ENCODE measurements at regions not wholly inside any gene's neighbourhood (a gene's known extent, or its start where the extent isn't known, plus 50 kb on each side); places are given as distances from the start of the nearest gene placed in this dataset.

DNA sequence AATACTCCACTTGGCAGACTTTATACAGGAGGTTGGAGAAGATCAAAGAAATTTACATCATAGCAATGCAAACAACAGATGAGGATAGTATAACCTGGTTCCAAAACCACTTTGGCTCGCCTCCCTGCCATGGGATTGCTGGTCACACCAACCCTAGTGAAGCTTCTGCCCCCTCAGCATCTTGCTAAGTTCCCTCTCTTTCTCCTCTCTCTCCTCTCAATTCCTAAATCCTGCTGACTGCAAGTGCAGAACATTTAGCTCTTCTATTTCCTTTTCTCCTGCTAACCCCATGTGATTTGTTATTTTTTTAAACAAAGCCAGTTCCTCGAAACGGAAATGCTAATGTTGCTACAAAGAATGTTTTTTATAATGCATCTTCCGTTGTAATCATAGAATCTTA is 50.3 kb upstream of the LY86 start:
- H3K36me3 ChIP-seq (ENCODE audit: control insufficient read depth, low read length) = no peaks in the 10 kb centered on the region
- H3F3A ChIP-seq (ENCODE audit: control insufficient read depth, insufficient read depth) = no peaks in the 10 kb centered on the region
- no peak overlapping the region for H3K4me2 ChIP-seq (ENCODE audit: low read length)
- peaks cover 8% of the 10 kb centered on the region for H3K27me3 ChIP-seq (ENCODE audit: control insufficient read depth, low read length)
- no peak overlapping the region for H3K27ac ChIP-seq (ENCODE audit: low read depth, low read length)
- H4K20me1 ChIP-seq (ENCODE audit: control insufficient read depth, insufficient read depth, low read depth, low read length) = no peaks in the 10 kb centered on the region
- H3K9me3 ChIP-seq (ENCODE audit: control insufficient read depth, insufficient read depth, low read length) = peaks cover 3% of the 10 kb centered on the region; the same call in 1 of the 2 replicates
- no peak overlapping the region for H3K4me3 ChIP-seq (ENCODE audit: low read length)
- TF ChIP-seq CTCF (IDR thresholded peaks at IDR 0.05; ENCODE audit: low read depth, low read length, poor library complexity, severe bottlenecking) = no peak
- no peak for TF ChIP-seq EZH2phosphoT487 (IDR thresholded peaks at IDR 0.05; ENCODE audit: borderline replicate concordance, low read length)
- H3K9me2 ChIP-seq (replicated peaks; ENCODE audit: control insufficient read depth, low read length) = no peaks in the 10 kb centered on the region
- H3K79me2 ChIP-seq (ENCODE audit: control insufficient read depth, low read length) = no peaks in the 10 kb centered on the region
- H3K4me1 ChIP-seq (ENCODE audit: control insufficient read depth, low read length) = no peaks in the 10 kb centered on the region
